ELF-1 (cell line): ENCODE measurements at regions not wholly inside any gene's neighbourhood (a gene's known extent, or its start where the extent isn't known, plus 50 kb on each side); places are given as distances from the start of the nearest gene placed in this dataset.
A peak's percentile ranks its signal among the peaks of the same experiment; 100 is the strongest.
"Not testable (repeated sequence)": the region's sequence is repeated elsewhere in the genome, so short reads cannot be mapped to it uniquely, and the experiment has no call there.

ENCODE experiments used
- DNase-seq: peaks from one replicate; pipeline ENCODE4 v3.0.0-alpha.2; 2016; ENCODE audit warnings: low read depth, low spot score

- DNase-seq, result no peak
These were observed 69.2 kb upstream of the SIRPA start for GRCh38 chr20:1825938-1826445.

GRCh38 chr20:1825507-1825906, 69.7 kb upstream of the SIRPA start:
- DNase-seq, result no peak

GRCh38 chr20:1824834-1825233, 70.4 kb upstream of the SIRPA start:
- DNase-seq, result peak; percentile 54

- no peak for DNase-seq
These were observed 71.0 kb upstream of the SIRPA start for GRCh38 chr20:1824181-1824580.

- DNase-seq, result no peak
These were observed 71.8 kb upstream of the SIRPA start for GRCh38 chr20:1823450-1823844.

- no peak for DNase-seq
These were observed 72.4 kb upstream of the SIRPA start for GRCh38 chr20:1822564-1823449.

- DNase-seq, result no peak
These were observed 74.8 kb upstream of the SIRPA start for GRCh38 chr20:1820138-1821079.

- DNase-seq, result peak; percentile 44
These were observed 75.7 kb upstream of the SIRPA start for GRCh38 chr20:1819311-1820137.

GRCh38 chr20:1818895-1819294, 76.3 kb upstream of the SIRPA start:
- DNase-seq, result no peak

GRCh38 chr20:1818247-1818840, 76.9 kb upstream of the SIRPA start:
- DNase-seq, result no peak

- DNase-seq, result no peak
These were observed 77.5 kb upstream of the SIRPA start for GRCh38 chr20:1817577-1818211.

- no peak for DNase-seq
These were observed 78.5 kb upstream of the SIRPA start for GRCh38 chr20:1816384-1817381.

- no peak for DNase-seq
These were observed 79.6 kb upstream of the SIRPA start for GRCh38 chr20:1815502-1816085.

GRCh38 chr20:1814861-1815260, 80.3 kb upstream of the SIRPA start:
- not testable (repeated sequence) for DNase-seq

GRCh38 chr20:1813674-1814635, 81.3 kb upstream of the SIRPA start:
- no peak for DNase-seq

- no peak for DNase-seq
These were observed 82.1 kb upstream of the SIRPA start for GRCh38 chr20:1813101-1813529.

GRCh38 chr20:1811621-1812498, 83.3 kb upstream of the SIRPA start:
- peak; percentile 40 for DNase-seq
